ENCODE measurements at regions not wholly inside any gene's neighbourhood (a gene's known extent, or its start where the extent isn't known, plus 50 kb on each side); places are given as distances from the start of the nearest gene placed in this dataset.
"Not testable (repeated sequence)": the region's sequence is repeated elsewhere in the genome, so short reads cannot be mapped to it uniquely, and the experiment has no call there.

DNA sequence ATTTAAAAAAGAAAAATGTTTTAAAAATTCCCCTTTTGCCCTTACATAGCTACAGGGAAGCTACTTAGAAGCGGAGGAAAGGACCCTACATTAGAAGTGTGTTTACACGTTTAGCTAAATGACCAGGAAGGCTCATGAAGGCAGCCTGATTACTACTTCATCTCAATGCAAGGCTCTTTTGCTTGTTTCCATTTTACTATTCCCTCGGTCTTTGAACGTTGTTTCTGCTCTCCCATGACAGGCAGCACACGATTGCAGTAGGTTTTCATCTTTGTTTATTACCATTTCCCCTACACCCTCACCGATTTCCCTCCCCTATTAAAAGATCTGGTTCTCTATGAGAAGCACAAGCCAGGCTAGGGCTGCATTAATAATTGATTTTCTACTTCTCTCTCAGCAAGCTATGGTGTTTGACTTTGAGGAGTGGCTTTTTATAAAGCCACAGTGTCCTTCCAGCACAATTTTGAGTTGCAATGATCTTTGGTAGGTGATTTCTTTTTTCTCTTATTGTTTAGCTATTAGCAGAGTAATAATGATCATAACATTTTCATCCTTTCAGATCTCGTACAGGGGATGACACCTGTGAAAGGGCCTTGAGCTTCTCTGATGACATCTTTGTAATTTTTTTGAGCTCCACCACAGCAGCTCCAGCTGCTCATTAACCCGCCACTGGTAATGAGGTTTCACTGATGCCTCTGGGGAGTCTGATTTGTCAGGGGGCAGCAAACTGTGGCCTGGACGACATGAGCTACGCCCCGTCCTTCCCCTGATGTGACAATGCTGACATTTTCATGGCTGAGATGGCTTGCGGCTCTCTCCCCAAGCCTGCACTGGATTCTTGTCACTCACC lies 670.3 kb downstream of the UQCRFS1 start:
- no peak for DNase-seq
- no peaks in the 10 kb centered on the region for H3K27me3 Mint-ChIP-seq
- H3K36me3 Mint-ChIP-seq (ENCODE audit: low read depth): no peaks in the 10 kb centered on the region
- ChIA-PET CTCF (no interaction called here), POLR2A (no interaction called here)
- H3K4me3 Mint-ChIP-seq: no peak overlapping the region
- no peak for TF ChIP-seq CTCF (IDR thresholded peaks at IDR 0.05)
- H3K9me3 Mint-ChIP-seq: peaks cover 6% of the 10 kb centered on the region
- peaks cover 8% of the 10 kb centered on the region for H3K4me1 Mint-ChIP-seq
- peak overlapping the region; percentile 5 for H3K27ac Mint-ChIP-seq
- intact Hi-C loops (cut with micrococcal nuclease): no loop called here
- ATAC-seq (ENCODE audit: low read depth): peak; percentile 79

DNA sequence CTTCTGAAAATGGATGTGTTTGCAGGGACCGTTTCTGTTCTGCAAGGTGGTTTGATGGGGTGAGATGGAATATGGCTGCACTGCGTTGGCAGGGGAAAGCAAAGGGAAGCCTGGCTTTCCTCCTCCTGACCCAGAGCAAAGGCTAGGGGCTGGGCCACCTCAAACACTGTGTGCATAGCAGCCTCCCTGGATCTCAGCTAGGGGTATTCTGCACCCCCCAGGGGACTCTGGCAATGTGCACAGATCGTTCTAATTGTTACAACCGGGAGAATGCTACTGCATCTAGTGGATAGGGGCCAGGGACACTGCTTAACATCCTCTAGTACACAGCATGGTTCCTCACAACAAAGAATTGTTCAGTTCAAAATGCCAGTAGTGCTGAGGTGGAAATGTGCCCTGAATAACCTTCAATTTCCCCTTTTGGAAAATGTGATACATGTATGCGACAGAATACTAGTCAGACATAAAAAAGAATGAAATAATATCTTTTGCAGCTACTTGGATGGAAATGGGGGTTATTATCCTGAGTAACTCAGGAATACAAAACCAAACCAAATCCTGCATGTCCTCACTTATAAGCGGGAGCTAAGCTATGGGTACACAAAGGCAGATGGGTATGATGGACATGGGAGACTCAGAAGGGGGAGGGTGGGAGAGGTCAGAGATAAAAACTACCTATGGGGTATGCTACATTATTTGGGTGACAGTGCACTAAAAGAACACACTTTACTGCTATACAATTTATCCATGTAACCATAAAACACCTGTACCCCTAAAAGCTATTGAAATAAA lies 671.2 kb downstream of the UQCRFS1 start:
- Mint-ChIP-seq H3K36me3 (ENCODE audit: low read depth) (no peaks in the 10 kb centered on the region), H3K27ac (no peak overlapping the region), H3K9me3 (peaks cover 6% of the 10 kb centered on the region), H3K27me3 (no peaks in the 10 kb centered on the region), H3K4me3 (no peak overlapping the region), H3K4me1 (peaks cover 8% of the 10 kb centered on the region)
- POLR2A ChIA-PET: no interaction called here
- intact Hi-C loops (cut with micrococcal nuclease): no loop called here
- ATAC-seq (ENCODE audit: low read depth): no peak
- no peak for DNase-seq
- CTCF ChIA-PET: no interaction called here
- TF ChIP-seq CTCF (IDR thresholded peaks at IDR 0.05): no peak

- TF ChIP-seq CTCF (IDR thresholded peaks at IDR 0.05): no peak
- intact Hi-C loops (cut with micrococcal nuclease): no loop called here
- CTCF ChIA-PET: no interaction called here
- Mint-ChIP-seq H3K27me3 (no peaks in the 10 kb centered on the region), H3K9me3 (peaks cover 6% of the 10 kb centered on the region), H3K36me3 (ENCODE audit: low read depth) (no peaks in the 10 kb centered on the region), H3K4me1 (peaks cover 8% of the 10 kb centered on the region), H3K27ac (no peak overlapping the region), H3K4me3 (no peak overlapping the region)
- DNase-seq (no peak), ATAC-seq (ENCODE audit: low read depth) (no peak)
- POLR2A ChIA-PET: no interaction called here
Observed at GRCh38 chr19:28541029-28541428, 671.9 kb downstream of the UQCRFS1 start.

- H3K27ac Mint-ChIP-seq; H3K27me3 Mint-ChIP-seq; intact Hi-C loops (cut with micrococcal nuclease); H3K9me3 Mint-ChIP-seq; POLR2A ChIA-PET; DNase-seq; CTCF ChIA-PET; H3K4me3 Mint-ChIP-seq; ATAC-seq (ENCODE audit: low read depth); H3K36me3 Mint-ChIP-seq (ENCODE audit: low read depth); H3K4me1 Mint-ChIP-seq: not testable (repeated sequence)
Observed at GRCh38 chr19:28540385-28540784, 672.6 kb downstream of the UQCRFS1 start.

- H3K27ac Mint-ChIP-seq: no peak overlapping the region
- intact Hi-C loops (cut with micrococcal nuclease): no loop called here
- TF ChIP-seq CTCF (IDR thresholded peaks at IDR 0.05): no peak
- DNase-seq (no peak), ATAC-seq (ENCODE audit: low read depth) (no peak)
- CTCF ChIA-PET: no interaction called here
- peaks cover 10% of the 10 kb centered on the region for H3K9me3 Mint-ChIP-seq
- no peak overlapping the region for H3K4me3 Mint-ChIP-seq
- no peaks in the 10 kb centered on the region for H3K27me3 Mint-ChIP-seq
- POLR2A ChIA-PET: no interaction called here
- H3K4me1 Mint-ChIP-seq: peaks cover 8% of the 10 kb centered on the region
- H3K36me3 Mint-ChIP-seq (ENCODE audit: low read depth): no peaks in the 10 kb centered on the region
Observed at GRCh38 chr19:28539759-28540158, 673.2 kb downstream of the UQCRFS1 start.

DNA sequence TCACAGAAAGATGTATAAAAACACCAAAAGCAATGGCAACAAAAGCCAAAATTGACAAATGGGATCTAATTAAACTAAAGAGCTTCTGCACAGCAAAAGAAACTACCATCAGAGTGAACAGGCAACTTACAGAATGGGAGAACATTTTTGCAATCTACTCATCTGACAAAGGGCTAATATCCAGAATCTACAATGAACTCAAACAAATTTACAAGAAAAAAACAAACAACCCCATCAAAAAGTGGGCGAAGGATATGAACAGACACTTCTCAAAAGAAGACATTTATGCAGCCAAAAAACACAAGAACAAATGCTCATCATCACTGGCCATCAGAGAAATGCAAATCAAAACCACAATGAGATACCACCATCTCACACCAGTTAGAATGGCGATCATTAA lies 674.4 kb downstream of the UQCRFS1 start:
- CTCF ChIA-PET; ATAC-seq (ENCODE audit: low read depth); H3K27me3 Mint-ChIP-seq; H3K4me1 Mint-ChIP-seq; intact Hi-C loops (cut with micrococcal nuclease); H3K36me3 Mint-ChIP-seq (ENCODE audit: low read depth); H3K4me3 Mint-ChIP-seq; DNase-seq; POLR2A ChIA-PET; H3K9me3 Mint-ChIP-seq; H3K27ac Mint-ChIP-seq: not testable (repeated sequence)
